ENCODE measurements at regions not wholly inside any gene's neighbourhood (a gene's known extent, or its start where the extent isn't known, plus 50 kb on each side); places are given as distances from the start of the nearest gene placed in this dataset.

GRCh38 chr1:221302357-221302756 is 423.1 kb downstream of the HLX start:
- DNase-seq = no peak

DNA sequence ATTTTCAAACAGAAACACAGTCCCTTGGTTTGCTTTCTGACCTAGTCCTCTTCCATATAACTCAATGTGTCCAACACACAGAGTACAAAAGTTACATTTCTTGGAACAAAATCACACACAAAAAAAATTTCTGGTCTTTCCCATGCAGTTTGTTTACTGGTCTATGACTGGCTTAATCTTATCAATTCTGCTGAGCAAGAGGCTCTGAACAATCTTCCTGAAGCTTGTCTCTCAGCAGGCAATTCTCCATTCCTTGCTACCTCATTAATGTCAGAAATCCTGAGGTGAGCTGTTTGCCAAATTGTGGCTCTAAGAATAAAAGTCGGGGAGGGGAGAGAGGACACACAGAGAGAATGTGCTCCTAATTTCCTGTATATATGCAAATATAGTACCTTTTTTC is 423.6 kb downstream of the HLX start:
- no peak for DNase-seq

DNA sequence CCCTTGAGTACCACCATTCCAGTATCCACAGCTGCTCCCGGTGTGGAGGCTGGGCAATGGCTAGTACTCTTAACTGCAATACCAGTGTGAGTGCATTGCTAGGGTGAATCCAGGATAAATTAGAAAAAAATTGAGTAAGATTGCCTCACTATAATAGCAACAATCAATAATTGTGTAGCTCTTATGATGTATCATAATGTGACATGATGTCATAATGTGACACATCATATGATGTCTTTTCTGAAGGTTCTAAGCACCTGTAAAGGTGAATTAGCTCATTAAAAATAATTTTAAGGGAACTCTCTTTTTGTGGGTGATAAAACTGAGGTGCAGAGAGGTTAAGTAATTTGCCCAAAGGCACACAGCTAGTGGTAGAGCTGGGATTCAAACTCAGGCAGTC is 424.4 kb downstream of the HLX start:
- no peak for DNase-seq

DNA sequence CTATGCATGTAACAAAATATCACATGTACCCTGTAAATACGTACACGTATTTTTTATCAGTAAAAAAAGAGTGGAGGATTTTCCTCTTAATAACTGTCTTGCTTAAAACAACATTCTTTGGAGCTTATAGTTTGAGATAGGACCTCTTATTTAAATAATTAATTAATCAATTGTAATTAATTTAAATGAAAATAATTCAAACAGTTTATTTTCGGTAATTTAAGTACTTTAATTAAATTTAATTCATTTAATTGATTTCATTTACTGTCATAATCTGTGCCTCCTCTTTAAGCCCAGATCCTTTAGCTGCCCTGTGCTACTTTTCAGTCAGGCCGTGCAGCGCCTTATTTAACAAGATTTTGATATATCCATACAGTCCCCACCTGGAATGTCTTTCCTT is 427.0 kb downstream of the HLX start:
- no peak for DNase-seq

GRCh38 chr1:221308534-221309511 is 429.6 kb downstream of the HLX start:
- no peak for DNase-seq

GRCh38 chr1:221309723-221310122 is 430.5 kb downstream of the HLX start:
- DNase-seq = no peak

DNA sequence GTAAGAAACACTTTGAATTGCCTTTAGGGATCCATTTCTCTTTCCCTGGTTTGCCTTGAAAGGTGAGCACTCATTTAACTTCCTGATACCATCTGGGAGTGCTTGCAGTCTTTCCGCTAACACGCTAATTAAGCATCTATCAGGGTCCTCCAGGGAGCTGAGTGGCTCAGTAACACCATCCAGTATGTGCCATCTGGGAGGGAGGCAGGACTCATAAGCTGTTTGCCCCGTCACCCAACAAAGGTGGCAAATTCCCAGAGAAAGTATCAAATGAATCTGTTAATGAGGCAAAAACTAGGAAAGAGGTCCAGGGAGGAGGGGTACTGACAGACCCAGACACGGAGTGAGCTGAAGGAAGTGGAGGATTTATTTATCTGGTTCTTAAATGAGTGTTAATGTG is 430.9 kb downstream of the HLX start:
- DNase-seq = no peak

- DNase-seq = no peak
Measured at GRCh38 chr1:221315330-221315729, 426.6 kb downstream of the DUSP10 start.

DNA sequence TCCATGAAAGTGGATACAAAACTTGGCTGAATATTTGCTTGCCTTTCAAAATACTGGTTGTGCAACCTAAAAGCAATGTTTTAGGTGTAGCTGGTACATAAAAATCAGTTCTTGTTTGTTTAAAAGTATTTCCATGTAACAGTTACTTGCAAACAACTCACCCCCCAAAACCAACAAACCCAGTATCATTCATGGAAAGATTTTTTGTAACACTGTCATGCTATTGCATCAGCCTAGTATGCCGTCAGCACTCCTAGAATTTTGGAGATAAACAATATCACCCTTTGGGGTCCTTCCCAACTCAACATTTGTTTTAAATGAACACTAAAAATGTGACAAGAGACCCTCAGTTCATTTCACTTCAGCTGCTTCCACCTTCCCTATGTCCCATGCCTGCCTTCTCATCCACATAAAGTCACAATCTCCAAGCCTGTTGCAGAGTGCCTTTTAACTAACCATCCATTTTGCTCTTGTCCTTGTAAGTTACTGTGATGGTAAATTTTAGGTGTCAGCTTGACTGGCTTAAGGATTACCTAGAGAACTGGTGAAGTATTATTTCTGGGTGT is 425.3 kb downstream of the DUSP10 start:
- DNase-seq = no peak

DNA sequence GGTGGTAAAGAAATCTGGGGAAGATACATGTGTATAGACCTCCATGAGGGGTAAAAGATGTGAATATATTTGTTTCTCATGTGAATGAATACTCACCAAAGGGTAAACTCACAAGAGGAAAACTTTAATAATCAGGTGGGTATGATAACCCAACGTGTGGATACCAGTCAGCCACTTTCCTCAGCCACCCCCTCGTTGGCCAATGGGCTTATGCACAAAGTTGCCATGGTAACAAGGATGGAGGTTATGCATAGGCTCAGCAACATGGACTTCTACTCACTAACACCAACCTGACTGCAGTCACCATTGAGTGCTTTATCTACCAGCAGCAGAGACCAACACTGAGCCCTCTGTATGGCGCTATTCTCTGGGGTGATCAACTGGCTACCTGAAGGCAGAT is 424.4 kb downstream of the DUSP10 start:
- no peak for DNase-seq

DNA sequence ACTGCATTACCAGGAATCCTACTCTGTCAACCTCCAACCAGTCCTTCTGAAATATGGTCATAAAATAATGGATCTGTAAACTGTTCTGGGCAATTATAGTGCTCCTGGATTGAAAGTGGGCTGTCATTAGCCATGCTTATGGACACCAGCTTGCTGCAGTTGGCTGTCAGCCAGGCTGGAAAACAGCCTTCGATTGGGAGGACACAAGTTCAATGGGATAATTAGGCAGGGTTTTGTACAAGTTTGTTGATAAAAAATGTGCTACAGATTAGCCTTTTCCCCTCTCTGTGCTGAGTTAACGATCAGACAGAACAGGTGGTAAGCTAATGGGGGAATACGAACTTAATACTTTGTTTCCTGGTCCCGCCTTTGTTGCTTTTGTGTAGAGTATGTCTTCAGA is 413.9 kb downstream of the DUSP10 start:
- no peak for DNase-seq

GRCh38 chr1:221328371-221328770 is 413.5 kb downstream of the DUSP10 start:
- no peak for DNase-seq

DNA sequence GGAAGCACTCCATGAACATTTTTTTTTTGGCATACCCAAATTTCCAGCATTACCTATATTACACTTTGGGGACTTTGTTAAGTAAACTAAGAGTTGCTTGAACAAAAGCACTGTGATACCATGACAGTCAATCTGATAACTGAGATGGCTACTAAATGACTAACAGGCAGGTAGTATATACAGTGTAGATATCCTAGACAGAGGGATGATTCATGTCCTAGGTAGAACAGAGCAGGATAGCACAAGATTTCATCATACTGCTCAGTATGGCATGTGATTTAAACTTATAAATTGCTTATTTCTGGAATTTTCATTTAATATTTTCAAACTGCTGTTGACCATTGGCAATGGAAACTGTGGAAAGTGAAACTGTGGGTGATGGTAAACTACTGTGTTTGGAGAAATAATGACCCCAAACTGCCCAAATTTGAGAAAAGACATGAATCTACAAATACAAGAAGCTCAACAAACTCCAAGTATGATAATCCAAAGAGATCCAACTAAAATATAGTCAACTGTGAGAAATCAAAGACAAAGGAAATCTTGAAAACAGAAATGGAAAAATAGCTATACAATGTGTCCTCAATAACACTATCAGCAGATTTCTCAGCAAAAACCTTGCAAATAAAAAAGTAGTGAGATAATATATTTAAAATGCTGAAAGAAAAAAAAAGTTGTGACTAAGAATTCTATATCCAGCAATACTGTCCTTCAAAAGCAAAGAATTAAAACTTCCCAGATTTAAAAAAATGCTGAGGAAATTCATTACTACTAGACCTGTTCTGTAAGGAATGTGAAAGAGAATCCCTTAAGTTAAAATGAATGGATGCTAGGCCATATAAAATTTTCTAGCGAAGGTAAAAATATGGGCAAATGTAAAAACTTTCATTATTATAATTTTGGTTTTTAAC is 410.4 kb downstream of the DUSP10 start:
- no peak for DNase-seq

DNA sequence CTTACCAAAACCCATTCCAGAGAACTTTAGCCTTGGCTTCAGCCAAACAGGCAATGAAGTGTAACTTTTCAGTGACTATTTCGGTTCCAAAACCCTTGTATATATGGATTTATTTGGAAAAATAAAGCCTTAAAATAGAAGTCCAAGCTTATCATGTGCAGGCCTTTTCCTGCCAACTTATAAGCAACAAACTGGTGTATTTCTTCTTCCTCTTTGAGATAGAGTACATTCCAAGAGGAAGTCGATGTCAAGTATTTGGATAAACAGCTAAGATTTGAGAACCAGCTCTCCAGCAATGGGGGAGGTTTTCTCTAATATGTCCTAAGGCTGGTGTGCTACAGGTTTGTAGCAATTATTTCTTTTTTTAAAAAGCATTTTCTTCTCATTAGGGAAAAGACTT is 407.8 kb downstream of the DUSP10 start:
- DNase-seq = no peak

DNA sequence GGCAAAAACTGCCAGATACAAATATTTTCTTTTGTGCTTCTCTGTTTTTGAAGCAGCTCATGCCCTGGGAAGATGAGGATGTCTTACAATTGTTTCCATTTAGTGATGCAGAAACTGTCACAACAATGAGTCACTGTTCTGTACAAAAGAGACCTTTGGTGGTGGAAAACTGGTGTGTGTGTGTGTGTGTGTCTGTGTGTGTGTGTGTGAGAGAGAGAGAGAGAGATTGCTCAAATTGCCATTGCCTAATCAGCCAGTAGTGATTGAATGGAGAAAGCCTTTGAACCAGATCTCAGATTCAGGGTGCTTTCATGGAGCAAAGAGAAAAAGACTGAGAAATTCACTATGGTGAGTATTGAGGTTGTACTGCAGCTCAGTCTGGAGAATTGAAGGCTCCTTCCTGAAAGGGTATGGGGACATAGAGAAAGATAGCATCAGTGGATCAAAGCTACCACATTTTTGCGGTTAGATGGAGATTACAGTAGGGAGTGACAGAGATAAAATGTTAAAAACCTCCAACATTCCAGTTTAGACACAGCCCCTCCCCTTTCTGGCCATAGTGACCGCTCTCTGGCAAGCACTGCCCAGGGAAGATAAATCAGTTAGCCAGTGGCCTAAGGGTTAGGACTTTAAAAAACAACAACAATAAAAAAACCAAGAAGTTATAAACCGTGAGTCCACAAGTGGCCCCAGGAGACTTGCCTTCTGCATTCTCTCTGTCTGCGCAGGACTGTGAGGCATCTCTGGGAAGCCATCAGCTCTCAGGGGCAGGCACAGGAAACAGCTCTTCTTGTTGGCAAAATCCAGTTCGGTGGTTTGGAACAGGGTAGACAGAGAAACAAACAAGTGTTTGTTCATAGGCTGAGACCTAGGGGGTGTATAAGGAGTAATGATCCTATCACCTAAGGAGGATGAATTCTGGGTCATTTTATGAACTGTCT is 406.5 kb downstream of the DUSP10 start:
- DNase-seq = peak; percentile 19

- no peak for DNase-seq
Measured at GRCh38 chr1:221336126-221336525, 405.8 kb downstream of the DUSP10 start.

GRCh38 chr1:221337106-221337505 is 404.8 kb downstream of the DUSP10 start:
- DNase-seq = no peak

DNA sequence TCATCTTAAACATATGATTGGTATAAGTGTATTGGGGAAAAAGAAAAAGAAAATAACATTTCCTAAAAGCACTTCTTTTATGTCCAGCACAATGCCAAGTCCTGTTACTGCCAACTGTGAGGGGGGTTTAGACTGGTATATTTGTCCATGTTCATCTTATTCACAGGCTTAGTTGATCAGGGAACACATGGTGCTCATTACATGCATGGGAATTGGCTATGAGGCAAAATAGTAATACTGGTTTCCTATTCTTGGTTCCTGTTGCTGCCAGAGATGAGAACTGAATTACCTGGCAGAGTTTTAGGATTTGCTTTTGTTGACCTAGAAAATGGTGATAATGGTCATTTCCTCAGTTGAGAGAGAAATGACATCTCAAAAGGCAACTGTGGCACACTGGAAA is 398.8 kb downstream of the DUSP10 start:
- no peak for DNase-seq

DNA sequence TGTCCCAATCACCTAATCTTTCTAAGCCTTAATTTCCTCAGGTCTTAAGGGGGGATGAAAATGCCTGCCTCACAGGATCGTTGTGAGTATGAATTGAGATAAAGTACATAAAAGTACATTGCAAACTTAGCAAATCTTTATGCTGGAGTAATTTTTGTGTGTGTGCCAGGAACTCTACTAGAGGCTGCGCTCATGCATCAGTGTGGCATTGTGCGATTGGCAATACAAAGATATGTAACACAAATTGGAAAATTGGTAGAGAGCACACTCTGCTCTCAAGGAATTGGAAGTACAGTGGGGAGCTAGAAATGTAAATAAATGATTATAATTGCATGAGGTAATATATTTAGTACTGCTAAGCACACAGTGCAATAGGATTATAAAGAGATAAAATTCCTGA is 398.3 kb downstream of the DUSP10 start:
- DNase-seq = no peak

DNA sequence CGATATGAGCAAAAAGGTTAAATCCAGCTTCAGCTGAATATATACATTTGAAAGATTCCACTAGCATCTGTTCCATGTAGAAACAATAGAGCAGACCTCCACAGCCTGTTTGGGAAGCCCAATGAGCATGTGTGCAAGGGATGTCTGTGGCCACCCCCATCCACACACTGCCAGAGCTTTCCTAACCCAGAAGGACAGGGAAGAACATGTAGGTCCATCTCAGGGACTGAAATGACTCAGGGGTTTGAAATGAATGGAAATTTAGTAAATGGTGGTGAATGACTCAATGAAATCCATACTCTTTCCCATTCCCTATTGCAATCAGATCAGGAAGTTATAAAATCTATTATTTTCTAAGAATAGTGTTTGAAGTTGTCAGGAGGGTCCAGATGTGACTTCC is 397.2 kb downstream of the DUSP10 start:
- no peak for DNase-seq

- no peak for DNase-seq
Measured at GRCh38 chr1:221347706-221348105, 394.2 kb downstream of the DUSP10 start.
